Colonic mucosa (tissue), 4 donors: ENCODE measurements at regions not wholly inside any gene's neighbourhood (a gene's known extent, or its start where the extent isn't known, plus 50 kb on each side); places are given as distances from the start of the nearest gene placed in this dataset.

Experiments used
- DNase-seq: peaks from one replicate; pipeline ENCODE4 v3.0.0-alpha.2; 2020
- H3K27ac ChIP-seq: fragments of 200-600 bp; one replicate; pipeline ENCODE4 v1.8.0; 2021
- H3K27me3 ChIP-seq: fragments of 200-600 bp; one replicate; pipeline ENCODE4 v1.8.0; 2021
- H3K36me3 ChIP-seq: fragments of 200-600 bp; one replicate; pipeline ENCODE4 v1.8.0; 2021
- H3K4me1 ChIP-seq: fragments of 200-600 bp; one replicate; pipeline ENCODE4 v1.8.0; 2021; ENCODE audit warnings: mild to moderate bottlenecking
- H3K4me3 ChIP-seq: fragments of 200-600 bp; one replicate; pipeline ENCODE4 v1.8.0; 2021
- H3K9ac ChIP-seq, 2 donors: one replicate each; pipeline ENCODE4 v1.7.0; 2013; ENCODE audit warnings: control low read depth in 2 of 2, low read depth in 2 of 2, low read length in 2 of 2
- H3K9me3 ChIP-seq: fragments of 200-600 bp; one replicate; pipeline ENCODE4 v1.8.0; 2021
- intact Hi-C: fragments of 100-400 bp; cut with DNase I; formaldehyde crosslinking; loops from one replicate; pipeline ENCODE4 v1.14.1; 2022
- TF ChIP-seq, protein P1 (sequence below): fragments of 200-600 bp; IDR thresholded peaks from one replicate; pipeline ENCODE4 v1.8.0; 2022; ENCODE audit warnings: antibody characterized with exemption, mild to moderate bottlenecking
- donor health status: healthy.
- donor health status: DM: no; HTN: no; CAD: no.
- donor health status: DM: no; HTN: no; CAD: no.

DNA sequence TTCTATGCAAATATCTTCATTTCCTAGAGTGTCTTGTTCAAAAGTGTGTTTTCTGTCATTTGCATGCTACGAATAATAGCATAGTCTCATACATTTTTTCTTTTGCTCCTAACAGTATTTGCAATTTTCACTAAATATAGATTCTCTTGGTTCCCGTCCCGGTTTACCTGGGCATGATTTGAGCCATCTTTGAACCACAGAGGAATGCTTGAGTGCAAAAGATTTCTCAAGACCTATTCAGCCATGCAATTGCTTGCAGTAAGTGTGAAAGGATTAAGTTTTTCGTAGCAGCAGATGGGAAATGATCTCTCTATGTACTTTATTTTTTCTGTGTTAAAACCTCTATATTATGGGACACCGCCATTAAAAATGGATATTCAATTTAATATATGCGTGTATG lies 733.0 kb downstream of the ZPLD1 start:
- no peak overlapping the region for H3K27ac ChIP-seq
- H3K9ac ChIP-seq: no peak overlapping the region
- H3K4me3 ChIP-seq: no peak overlapping the region
- intact Hi-C loops: no loop called here
- H3K27me3 ChIP-seq: no peaks in the 10 kb centered on the region
- no peaks in the 10 kb centered on the region for H3K9me3 ChIP-seq
- no peaks in the 10 kb centered on the region for H3K36me3 ChIP-seq
- TF ChIP-seq, protein P1, sequence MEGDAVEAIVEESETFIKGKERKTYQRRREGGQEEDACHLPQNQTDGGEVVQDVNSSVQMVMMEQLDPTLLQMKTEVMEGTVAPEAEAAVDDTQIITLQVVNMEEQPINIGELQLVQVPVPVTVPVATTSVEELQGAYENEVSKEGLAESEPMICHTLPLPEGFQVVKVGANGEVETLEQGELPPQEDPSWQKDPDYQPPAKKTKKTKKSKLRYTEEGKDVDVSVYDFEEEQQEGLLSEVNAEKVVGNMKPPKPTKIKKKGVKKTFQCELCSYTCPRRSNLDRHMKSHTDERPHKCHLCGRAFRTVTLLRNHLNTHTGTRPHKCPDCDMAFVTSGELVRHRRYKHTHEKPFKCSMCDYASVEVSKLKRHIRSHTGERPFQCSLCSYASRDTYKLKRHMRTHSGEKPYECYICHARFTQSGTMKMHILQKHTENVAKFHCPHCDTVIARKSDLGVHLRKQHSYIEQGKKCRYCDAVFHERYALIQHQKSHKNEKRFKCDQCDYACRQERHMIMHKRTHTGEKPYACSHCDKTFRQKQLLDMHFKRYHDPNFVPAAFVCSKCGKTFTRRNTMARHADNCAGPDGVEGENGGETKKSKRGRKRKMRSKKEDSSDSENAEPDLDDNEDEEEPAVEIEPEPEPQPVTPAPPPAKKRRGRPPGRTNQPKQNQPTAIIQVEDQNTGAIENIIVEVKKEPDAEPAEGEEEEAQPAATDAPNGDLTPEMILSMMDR: no peak
- DNase-seq: no peak
- no peaks in the 10 kb centered on the region for H3K4me1 ChIP-seq

DNA sequence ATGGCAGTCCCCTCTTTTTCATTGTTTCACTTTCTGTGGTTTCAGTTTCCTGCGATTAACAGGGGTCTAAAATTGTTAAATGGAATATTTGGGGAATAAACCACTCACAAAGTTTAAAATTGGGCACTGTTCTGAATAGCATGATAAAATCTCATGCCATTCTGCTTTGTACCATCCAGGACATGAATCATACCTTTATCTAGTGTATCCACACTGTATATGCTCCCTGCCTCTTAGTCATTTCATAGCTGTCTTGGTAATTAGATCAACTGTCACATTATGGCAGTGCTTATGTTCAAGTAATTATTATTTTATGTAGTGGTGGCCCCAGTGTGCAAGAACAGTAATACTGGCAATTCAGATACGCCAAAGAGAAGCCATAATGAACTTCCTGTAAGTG lies 734.5 kb downstream of the ZPLD1 start:
- Histone ChIP-seq H3K27me3 (no peaks in the 10 kb centered on the region), H3K27ac (no peak overlapping the region), H3K4me1 (no peaks in the 10 kb centered on the region), H3K36me3 (no peaks in the 10 kb centered on the region), H3K4me3 (no peak overlapping the region), H3K9me3 (no peaks in the 10 kb centered on the region), H3K9ac (no peak overlapping the region)
- TF ChIP-seq, protein P1: no peak
- intact Hi-C loops: no loop called here
- DNase-seq: no peak

DNA sequence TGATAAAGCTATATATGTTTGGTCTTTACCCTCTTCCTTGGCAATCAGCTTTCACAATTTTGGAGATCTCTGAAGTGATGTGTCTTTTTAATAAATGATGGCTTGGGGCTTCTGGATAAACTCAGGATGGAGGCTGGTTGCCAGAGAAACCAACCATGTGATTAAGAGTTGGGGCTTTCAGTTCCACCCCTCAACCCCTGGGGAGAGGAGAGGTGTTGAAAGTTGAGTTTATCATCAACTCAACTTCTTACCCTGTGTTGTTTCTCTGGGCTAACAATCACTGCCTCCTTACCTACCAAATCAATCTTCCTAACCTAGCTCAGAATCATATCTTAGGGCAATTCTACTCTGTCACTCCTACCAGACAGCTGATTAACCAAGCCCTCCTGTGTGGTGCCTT lies 735.8 kb downstream of the ZPLD1 start:
- no peaks in the 10 kb centered on the region for H3K9me3 ChIP-seq
- TF ChIP-seq, protein P1: no peak
- no peak overlapping the region for H3K4me3 ChIP-seq
- H3K27ac ChIP-seq: no peak overlapping the region
- H3K36me3 ChIP-seq: no peaks in the 10 kb centered on the region
- H3K9ac ChIP-seq: no peak overlapping the region
- no peaks in the 10 kb centered on the region for H3K4me1 ChIP-seq
- DNase-seq: no peak
- intact Hi-C loops: no loop called here
- H3K27me3 ChIP-seq: no peaks in the 10 kb centered on the region

DNA sequence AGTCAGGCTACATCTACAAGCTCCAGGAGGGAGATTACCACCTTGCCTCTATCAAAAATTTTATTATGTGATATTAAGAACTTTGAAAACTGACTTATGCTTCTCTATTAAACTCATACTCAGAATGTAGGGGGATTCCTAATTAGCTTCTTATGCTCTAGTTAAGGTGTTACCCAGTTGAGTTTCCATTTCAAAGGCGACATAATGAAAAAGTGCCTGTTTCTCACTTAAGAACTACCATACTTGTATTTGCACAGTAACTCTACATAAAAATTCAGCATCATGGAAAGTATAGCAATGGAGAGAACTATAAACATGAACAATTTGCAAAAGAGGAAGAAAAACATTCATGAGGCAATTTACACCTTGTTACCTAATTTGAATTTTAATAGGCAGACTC lies 739.1 kb downstream of the ZPLD1 start:
- TF ChIP-seq, protein P1: no peak
- no peak for DNase-seq
- H3K4me3 ChIP-seq: no peak overlapping the region
- H3K9me3 ChIP-seq: no peaks in the 10 kb centered on the region
- no peaks in the 10 kb centered on the region for H3K4me1 ChIP-seq
- no peaks in the 10 kb centered on the region for H3K27me3 ChIP-seq
- H3K27ac ChIP-seq: no peak overlapping the region
- H3K9ac ChIP-seq: no peak overlapping the region
- H3K36me3 ChIP-seq: no peaks in the 10 kb centered on the region
- intact Hi-C loops: no loop called here

DNA sequence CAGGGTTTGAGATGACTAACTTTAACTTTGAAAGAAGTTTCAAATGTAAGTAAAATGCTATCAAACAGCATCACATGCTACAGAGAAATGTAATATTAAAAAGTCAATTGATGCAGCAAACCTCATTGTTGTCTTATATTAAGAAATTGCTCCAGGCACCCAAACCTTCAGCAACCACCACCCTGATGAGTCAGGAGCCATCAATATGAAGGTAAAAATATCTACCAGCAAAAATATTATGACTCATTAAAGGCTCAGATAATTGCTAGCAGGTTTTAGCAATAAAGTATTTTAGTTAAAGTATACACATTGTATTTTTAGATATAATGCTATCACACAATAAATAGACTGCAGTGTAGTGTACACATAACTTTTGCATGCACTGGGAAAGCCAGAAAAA lies 746.3 kb downstream of the ZPLD1 start:
- Histone ChIP-seq H3K36me3 (no peaks in the 10 kb centered on the region), H3K9me3 (no peaks in the 10 kb centered on the region), H3K9ac (no peak overlapping the region), H3K27ac (no peak overlapping the region), H3K4me3 (no peak overlapping the region), H3K27me3 (no peaks in the 10 kb centered on the region), H3K4me1 (no peaks in the 10 kb centered on the region)
- DNase-seq: no peak
- TF ChIP-seq, protein P1: no peak
- intact Hi-C loops: no loop called here

DNA sequence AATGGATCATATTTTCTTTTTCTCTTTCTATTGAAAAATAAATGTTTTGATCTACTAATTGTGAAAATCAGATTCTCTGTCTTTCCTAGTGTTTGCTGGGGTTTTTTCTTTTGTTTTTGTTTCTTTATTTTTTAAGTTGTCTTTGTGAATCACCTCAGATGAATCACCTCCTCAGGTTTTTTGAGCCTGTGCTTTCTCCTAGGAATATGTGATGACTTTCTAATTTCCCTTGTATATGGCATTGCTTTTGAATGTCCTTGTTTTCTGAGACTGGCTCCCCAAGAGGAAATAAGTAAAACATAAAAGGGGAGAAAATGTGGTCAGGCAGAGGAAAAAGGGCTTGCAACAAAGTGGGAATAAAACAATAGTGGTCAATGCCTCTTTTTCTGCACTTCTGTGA lies 750.0 kb downstream of the ZPLD1 start:
- intact Hi-C loops: no loop called here
- Histone ChIP-seq H3K9ac (no peak overlapping the region), H3K9me3 (no peaks in the 10 kb centered on the region), H3K27ac (no peak overlapping the region), H3K4me1 (no peaks in the 10 kb centered on the region), H3K4me3 (no peak overlapping the region), H3K27me3 (no peaks in the 10 kb centered on the region), H3K36me3 (no peaks in the 10 kb centered on the region)
- no peak for DNase-seq
- TF ChIP-seq, protein P1: no peak
